ENCODE measurements at regions not wholly inside any gene's neighbourhood (a gene's known extent, or its start where the extent isn't known, plus 50 kb on each side); places are given as distances from the start of the nearest gene placed in this dataset.

DNA sequence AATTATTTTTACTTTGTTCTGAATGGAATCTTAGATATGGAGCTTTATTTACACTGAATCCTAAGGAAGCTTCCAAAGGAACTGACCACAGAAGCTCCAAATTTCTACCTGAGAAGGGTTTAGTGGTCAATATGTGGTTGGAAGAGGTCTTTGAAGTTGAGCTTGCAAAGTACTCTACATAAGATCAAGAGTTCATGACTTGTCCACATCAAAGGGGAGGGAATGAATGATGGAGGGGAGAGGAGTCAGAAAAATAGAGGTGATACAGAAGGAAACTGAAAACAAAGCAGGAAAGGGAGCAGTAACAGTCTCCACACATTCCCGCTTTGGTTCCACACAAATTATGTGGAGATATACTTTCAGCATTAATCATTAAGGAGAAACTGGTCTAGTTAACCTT is 450.9 kb downstream of the HINT1 start:
- no peak for ATAC-seq
- Mint-ChIP-seq H3K4me3 (no peak overlapping the region), H3K9me3 (no peaks in the 10 kb centered on the region; the same call in 2 of the 3 replicates), H3K4me1 (peaks cover 19% of the 10 kb centered on the region), H3K27me3 (ENCODE audit: insufficient read depth, low read depth, poor library complexity) (no peaks in the 10 kb centered on the region), H3K27ac (no peak overlapping the region), H3K36me3 (ENCODE audit: low read depth) (no peaks in the 10 kb centered on the region)
- Histone ChIP-seq H3K27me3 (ENCODE audit: insufficient read depth) (no peaks in the 10 kb centered on the region), H2AFZ (no peak overlapping the region), H3K9me2 (ENCODE audit: insufficient read depth) (no peaks in the 10 kb centered on the region), H4K20me1 (replicated peaks; ENCODE audit: insufficient read depth) (no peaks in the 10 kb centered on the region), H3K4me2 (no peak overlapping the region), H3K79me2 (replicated peaks; ENCODE audit: insufficient read depth) (no peaks in the 10 kb centered on the region), H3K27ac (ENCODE audit: low read depth) (no peak overlapping the region), H3K4me1 (ENCODE audit: insufficient read depth) (no peaks in the 10 kb centered on the region), H3F3A (replicated peaks; ENCODE audit: low read depth) (no peaks in the 10 kb centered on the region), H3K4me3 (no peak overlapping the region), H3K36me3 (ENCODE audit: insufficient read depth) (no peaks in the 10 kb centered on the region)
- TF ChIP-seq, protein P1, sequence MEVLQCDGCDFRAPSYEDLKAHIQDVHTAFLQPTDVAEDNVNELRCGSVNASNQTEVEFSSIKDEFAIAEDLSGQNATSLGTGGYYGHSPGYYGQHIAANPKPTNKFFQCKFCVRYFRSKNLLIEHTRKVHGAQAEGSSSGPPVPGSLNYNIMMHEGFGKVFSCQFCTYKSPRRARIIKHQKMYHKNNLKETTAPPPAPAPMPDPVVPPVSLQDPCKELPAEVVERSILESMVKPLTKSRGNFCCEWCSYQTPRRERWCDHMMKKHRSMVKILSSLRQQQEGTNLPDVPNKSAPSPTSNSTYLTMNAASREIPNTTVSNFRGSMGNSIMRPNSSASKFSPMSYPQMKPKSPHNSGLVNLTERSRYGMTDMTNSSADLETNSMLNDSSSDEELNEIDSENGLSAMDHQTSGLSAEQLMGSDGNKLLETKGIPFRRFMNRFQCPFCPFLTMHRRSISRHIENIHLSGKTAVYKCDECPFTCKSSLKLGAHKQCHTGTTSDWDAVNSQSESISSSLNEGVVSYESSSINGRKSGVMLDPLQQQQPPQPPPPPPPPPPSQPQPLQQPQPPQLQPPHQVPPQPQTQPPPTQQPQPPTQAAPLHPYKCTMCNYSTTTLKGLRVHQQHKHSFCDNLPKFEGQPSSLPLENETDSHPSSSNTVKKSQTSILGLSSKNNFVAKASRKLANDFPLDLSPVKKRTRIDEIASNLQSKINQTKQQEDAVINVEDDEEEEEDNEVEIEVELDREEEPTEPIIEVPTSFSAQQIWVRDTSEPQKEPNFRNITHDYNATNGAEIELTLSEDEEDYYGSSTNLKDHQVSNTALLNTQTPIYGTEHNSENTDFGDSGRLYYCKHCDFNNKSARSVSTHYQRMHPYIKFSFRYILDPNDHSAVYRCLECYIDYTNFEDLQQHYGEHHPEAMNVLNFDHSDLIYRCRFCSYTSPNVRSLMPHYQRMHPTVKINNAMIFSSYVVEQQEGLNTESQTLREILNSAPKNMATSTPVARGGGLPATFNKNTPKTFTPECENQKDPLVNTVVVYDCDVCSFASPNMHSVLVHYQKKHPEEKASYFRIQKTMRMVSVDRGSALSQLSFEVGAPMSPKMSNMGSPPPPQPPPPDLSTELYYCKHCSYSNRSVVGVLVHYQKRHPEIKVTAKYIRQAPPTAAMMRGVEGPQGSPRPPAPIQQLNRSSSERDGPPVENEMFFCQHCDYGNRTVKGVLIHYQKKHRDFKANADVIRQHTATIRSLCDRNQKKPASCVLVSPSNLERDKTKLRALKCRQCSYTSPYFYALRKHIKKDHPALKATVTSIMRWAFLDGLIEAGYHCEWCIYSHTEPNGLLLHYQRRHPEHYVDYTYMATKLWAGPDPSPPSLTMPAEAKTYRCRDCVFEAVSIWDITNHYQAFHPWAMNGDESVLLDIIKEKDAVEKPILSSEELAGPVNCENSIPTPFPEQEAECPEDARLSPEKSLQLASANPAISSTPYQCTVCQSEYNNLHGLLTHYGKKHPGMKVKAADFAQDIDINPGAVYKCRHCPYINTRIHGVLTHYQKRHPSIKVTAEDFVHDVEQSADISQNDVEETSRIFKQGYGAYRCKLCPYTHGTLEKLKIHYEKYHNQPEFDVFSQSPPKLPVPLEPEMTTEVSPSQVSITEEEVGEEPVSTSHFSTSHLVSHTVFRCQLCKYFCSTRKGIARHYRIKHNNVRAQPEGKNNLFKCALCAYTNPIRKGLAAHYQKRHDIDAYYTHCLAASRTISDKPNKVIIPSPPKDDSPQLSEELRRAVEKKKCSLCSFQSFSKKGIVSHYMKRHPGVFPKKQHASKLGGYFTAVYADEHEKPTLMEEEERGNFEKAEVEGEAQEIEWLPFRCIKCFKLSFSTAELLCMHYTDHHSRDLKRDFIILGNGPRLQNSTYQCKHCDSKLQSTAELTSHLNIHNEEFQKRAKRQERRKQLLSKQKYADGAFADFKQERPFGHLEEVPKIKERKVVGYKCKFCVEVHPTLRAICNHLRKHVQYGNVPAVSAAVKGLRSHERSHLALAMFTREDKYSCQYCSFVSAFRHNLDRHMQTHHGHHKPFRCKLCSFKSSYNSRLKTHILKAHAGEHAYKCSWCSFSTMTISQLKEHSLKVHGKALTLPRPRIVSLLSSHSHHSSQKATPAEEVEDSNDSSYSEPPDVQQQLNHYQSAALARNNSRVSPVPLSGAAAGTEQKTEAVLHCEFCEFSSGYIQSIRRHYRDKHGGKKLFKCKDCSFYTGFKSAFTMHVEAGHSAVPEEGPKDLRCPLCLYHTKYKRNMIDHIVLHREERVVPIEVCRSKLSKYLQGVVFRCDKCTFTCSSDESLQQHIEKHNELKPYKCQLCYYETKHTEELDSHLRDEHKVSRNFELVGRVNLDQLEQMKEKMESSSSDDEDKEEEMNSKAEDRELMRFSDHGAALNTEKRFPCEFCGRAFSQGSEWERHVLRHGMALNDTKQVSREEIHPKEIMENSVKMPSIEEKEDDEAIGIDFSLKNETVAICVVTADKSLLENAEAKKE (CRISPR knock-in tag; IDR thresholded peaks at IDR 0.05), result no peak
- TF ChIP-seq JUNB (IDR thresholded peaks at IDR 0.05; ENCODE audit: unreplicated experiment) (no peak), NANOG (IDR thresholded peaks at IDR 0.05; ENCODE audit: borderline replicate concordance) (no peak), EZH2phosphoT487 (IDR thresholded peaks at IDR 0.05; ENCODE audit: unreplicated experiment) (no peak), POLR2AphosphoS5 (IDR thresholded peaks at IDR 0.05; ENCODE audit: low read depth) (no peak)
- TF ChIP-seq, protein P2, sequence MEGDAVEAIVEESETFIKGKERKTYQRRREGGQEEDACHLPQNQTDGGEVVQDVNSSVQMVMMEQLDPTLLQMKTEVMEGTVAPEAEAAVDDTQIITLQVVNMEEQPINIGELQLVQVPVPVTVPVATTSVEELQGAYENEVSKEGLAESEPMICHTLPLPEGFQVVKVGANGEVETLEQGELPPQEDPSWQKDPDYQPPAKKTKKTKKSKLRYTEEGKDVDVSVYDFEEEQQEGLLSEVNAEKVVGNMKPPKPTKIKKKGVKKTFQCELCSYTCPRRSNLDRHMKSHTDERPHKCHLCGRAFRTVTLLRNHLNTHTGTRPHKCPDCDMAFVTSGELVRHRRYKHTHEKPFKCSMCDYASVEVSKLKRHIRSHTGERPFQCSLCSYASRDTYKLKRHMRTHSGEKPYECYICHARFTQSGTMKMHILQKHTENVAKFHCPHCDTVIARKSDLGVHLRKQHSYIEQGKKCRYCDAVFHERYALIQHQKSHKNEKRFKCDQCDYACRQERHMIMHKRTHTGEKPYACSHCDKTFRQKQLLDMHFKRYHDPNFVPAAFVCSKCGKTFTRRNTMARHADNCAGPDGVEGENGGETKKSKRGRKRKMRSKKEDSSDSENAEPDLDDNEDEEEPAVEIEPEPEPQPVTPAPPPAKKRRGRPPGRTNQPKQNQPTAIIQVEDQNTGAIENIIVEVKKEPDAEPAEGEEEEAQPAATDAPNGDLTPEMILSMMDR (conservative IDR thresholded peaks at IDR 0.05; ENCODE audit: low read depth in 2 of 2), result no peak
- TF ChIP-seq, protein P3, sequence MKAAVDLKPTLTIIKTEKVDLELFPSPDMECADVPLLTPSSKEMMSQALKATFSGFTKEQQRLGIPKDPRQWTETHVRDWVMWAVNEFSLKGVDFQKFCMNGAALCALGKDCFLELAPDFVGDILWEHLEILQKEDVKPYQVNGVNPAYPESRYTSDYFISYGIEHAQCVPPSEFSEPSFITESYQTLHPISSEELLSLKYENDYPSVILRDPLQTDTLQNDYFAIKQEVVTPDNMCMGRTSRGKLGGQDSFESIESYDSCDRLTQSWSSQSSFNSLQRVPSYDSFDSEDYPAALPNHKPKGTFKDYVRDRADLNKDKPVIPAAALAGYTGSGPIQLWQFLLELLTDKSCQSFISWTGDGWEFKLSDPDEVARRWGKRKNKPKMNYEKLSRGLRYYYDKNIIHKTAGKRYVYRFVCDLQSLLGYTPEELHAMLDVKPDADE (IDR thresholded peaks at IDR 0.05), result no peak
- DNase-seq (ENCODE audit: low spot score), result no peak

Data from GM23338 (cell line).